DOHH2 (cell line): ENCODE measurements at regions not wholly inside any gene's neighbourhood (a gene's known extent, or its start where the extent isn't known, plus 50 kb on each side); places are given as distances from the start of the nearest gene placed in this dataset.

Source experiments
- CTCF ChIP-seq: fragments of 200-600 bp; sonication (generic); IDR thresholded peaks from one replicate; pipeline ENCODE4 v1.5.1; 2014; ENCODE audit warnings: antibody characterized with exemption, mild to moderate bottlenecking, low read depth, low read length; ENCODE audit not compliant: poor library complexity, severe bottlenecking
- EZH2phosphoT487 ChIP-seq: fragments of 200-600 bp; sonication (generic); IDR thresholded peaks from 2 replicates; pipeline ENCODE4 v1.6.1; 2017; ENCODE audit warnings: borderline replicate concordance, mild to moderate bottlenecking, antibody characterized with exemption, low read length, moderate library complexity, mixed read lengths

DNA sequence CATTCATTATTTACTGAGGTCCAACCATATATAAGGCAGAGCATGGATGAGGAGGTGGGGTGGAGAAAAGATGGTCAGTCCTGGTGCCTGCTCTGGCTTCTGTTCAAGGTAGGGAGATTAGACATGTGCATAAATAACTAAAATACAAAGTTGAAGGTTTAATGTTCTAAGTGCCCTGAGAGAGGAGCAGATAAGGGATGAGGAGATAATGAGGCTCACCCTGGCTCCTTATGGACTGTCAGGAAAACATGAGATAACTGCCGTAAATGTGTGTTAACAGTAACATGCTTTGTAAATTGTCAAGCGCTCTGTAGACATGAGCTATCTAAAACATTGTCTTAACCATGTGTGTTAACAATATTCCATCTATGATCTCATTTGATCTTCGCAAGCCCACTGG lies 474.6 kb upstream of the USP24 start:
- TF ChIP-seq CTCF, result no peak
- TF ChIP-seq EZH2phosphoT487, result no peak
